ELF-1 (cell line): ENCODE measurements at regions not wholly inside any gene's neighbourhood (a gene's known extent, or its start where the extent isn't known, plus 50 kb on each side); places are given as distances from the start of the nearest gene placed in this dataset.
A peak's percentile ranks its signal among the peaks of the same experiment; 100 is the strongest.
"Not testable (repeated sequence)": the region's sequence is repeated elsewhere in the genome, so short reads cannot be mapped to it uniquely, and the experiment has no call there.

ENCODE experiments used
- DNase-seq: peaks from one replicate; pipeline ENCODE4 v3.0.0-alpha.2; 2016; ENCODE audit warnings: low read depth, low spot score

DNA sequence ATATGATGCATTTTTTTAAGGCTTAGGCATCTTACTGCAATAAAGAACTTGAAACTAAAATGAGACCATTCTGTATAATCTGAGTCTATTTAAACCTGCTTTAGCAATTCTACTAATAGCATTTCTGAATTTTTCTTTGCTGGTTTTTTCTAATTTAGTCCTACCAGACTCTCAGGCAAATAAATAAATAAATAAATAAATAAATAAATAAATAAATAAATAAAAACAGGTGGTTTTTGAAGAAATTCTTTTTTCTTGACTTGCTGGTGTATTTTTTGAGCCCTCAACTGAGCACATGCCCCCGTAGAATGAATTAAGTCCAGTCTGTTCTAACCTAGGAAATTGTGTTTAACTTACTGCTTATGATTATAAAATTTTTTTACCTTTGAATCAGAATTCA is 134.7 kb upstream of the FOXP2 start:
- DNase-seq: no peak

DNA sequence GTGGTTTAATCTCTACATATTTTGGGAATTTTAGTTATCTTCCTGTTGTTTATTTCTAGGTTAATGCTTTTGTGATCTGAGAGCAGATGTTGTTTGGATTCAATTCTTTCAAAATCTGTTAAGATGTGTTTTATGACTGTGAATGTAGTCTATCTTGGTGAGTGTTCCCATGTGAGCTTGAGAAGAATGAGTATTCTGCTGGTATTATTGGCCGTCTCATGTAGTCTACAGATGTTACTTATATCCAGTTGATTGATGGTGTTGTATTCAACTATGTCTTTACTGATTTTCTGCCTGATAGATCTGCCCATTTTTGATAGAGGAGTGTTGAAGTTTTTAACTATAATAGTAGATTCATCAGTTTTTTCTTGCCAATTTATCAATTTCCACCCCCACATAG is 141.4 kb upstream of the FOXP2 start:
- DNase-seq: no peak

DNA sequence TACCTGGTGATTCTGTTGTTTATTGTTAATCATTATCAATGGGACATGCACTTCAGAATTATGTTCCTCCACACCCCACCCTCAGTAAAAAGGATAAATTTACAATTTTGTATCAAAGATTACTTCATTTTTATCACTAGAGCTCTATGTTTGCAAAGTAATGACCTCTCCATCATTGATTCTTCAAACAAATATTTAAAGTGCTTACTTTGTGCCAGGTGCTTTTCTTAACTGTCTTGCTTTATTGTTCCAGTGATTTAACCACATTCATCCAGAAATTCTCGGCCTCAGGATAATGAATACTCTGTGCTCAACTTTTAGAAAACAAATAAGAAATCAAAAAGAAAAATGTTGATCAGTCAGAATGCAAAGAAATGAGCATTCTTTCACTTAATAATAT is 144.9 kb upstream of the FOXP2 start:
- DNase-seq: no peak

DNA sequence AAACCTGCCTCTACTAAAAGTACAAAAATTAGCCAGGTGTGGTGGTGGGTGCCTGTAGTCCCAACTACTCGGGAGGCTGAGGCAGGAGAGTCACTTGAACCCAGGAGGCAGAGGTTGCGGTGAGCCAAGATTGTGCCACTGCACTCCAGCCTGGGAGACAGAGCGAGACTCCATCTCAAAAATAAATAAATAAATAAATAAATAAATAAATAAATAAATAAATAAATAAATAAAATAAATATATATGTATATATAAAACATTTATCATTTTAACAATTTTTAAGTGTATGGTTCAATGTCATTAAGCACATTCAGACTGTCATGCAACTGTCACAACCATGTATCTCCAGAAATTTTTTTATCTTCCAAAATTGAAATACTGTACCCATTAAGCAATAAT is 147.1 kb upstream of the FOXP2 start:
- not testable (repeated sequence) for DNase-seq

DNA sequence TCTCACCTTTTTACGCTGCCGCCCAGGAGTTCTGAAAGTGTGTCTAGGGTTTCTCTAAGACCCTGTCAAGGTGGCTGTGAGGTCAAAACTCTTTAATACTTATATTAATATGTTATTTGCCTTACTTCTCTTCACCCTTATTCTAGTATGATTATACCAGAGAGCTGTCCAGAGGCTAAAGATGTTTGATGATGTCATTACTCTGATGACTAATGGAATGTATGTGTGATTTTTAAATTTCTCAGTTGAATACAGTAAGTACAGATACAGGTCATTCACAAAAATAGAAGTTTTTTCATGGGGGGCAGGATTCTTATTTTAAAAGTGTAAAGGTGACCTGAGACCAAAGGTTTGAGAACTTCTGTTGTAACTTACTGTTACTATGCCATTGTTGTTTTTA is 150.6 kb upstream of the FOXP2 start:
- no peak for DNase-seq

DNA sequence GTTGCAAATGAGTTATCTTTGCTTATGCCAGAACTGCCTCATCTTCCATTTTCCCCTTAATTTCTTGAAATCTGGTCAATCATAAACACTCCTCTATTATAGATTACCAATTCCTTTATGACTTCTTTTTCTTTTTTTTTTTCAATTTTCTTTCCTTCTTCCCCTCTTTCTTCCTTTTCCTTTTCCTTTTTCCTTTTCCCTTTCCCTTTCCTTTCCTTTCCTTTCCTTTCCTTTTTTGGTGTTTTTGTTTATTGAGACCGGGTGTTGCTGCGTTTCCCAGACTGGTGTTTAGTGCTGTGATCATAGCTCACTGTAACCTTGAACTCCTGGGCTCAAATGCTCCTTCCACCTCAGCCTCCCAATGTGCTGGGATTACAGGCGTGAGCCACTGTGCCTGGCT is 151.4 kb upstream of the FOXP2 start:
- DNase-seq: no peak

DNA sequence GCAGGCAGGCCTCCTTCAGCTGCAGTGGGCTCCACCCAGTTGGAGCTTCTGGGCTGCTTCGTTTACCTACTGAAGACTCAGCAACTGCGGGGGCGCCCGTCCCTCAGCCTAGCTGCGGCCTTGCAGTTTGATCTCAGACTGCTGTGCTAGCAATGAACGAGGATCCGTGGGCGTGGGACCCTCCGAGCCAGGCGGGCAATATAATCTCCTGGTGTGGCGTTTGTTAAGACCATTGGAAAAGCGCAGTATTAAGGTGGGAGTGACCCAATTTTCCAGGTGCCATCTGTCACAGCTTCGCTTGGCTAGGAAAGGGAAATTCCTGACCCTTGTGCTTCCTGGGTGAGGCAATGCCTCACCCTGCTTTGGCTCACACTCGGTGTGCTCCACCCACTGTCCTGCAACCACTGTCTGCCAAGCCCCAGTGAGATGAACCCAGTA is 159.2 kb upstream of the FOXP2 start:
- DNase-seq: no peak

DNA sequence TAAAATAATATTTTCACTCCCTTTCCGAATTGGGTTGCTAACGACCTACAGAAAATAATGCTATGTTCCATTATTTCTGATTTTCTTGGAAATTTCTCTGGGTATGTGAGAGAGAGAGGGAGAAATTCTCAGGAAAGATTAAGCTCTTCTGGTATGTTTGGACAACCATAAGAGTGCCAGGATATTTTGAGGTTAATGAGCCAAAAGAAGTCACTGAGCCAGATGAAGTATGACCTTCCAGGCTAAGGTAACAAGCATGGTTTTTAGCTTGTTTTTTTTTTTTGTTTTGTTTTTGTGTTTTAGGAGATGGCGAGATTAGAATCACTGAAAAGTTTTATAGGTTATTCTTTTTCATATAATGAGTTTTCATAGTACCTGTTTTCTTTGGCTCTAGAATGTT is 171.0 kb upstream of the FOXP2 start:
- no peak for DNase-seq

DNA sequence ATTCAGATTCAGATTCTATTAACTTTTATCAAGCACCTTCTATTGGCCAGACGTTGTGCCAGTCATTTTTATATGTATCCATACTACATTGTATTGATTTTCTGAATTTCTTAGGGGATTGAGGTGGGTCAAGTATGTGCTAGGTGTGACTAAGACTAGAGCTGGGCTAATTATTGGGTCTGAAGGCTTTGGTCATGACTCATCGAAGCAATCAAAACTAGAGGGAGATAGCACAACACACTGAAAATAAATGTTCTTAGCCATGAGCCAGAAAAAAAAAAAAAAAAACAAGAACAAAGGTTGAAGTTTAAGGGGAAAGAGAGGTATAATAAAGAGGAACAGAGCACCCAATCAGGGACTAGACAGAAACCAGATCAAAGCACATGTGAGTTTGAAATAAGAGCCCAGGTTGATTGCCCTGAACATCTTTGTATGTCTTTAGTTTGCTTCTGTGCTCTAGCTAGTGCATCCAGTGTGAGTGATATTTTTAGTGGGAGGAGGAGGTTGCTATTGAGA is 171.6 kb upstream of the FOXP2 start:
- no peak for DNase-seq

DNA sequence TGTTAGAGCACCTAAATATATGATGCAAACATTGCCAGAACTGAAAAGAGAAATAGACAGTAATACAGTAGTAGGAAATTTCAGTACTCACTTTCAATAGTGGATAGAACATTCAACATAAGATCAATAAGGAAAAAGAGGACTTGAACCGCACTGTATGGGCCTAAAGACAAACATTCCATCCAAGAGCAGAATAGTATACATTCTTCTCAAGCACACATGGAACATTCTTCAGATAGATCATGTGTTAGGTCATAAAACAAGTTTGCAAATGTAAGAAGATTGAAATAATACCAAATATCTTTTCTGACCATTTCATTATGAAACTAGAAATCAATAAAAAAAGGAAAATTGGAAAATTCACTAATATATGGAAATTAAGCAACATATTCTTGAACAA is 185.4 kb upstream of the FOXP2 start:
- no peak for DNase-seq

DNA sequence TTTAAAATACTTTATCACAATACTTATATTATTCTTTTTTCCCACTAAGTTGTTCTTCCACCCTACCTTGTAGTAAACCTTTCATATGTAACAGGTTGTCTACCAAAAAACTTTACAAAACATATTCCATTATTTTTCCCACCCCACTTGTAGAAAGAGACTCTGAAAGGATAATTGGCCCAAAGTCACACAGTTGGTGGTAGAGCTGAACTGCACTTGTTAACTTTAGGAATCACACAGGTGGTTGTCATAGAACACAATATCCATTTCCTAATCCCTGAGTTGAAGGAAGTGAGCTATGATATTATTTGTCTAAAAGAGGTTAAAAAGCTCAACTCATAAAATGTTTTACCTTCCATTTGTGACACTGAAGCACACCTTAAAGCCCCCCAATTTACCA is 188.8 kb upstream of the FOXP2 start:
- DNase-seq: no peak

DNA sequence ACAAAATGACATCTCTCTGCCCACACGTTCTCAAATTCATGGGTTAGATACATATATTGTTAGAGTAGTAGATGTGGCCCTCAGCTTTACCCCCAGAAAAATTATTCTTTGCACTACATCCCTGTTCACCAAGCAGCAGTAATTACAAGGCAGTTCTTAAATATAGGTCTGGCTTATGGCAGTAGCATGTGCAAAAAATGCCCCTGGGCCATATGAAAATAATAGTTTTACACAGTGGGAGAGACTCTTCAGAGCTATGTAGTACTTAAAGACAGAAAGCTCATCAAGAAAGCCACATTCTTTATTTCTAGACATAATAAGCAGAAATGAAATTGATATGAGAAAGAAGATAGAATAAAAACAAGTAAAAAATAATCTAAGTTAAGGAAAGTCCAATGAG is 196.3 kb upstream of the FOXP2 start:
- DNase-seq: no peak

DNA sequence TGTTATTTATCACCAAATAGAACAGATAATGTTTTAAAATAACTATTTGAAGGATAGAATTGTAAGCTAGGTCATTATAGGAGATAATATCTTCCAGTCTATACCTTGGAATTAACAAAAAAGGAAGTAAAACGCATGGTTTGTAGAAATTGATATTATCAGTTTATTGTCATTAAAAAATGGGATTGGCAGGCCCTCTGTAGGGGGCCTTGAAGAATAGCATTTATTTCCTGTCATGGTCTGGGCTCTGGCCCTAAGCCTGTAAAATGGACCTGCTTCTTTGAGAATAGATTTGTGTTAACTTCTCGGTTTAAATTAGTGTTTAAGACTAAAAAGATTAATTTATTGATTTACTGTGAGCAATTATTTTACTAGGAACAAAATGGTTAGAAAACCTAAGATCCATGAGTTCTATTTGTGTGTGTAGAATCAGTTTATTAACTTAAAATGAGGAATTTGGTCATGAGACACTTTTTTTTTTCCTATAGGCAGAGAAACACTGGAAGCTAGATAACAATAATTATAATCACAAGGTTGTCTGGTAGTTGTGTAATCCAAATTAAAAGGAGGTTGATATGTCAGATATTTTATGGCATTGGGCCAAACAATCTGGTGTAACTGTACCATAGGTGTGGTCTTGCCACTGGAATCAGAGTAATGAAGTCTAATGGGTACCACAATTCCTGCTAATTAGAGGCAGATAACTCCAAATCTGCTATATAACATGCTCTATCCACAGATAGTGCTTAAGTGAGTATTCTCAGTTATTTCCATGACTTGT is 197.4 kb upstream of the FOXP2 start:
- DNase-seq: no peak

DNA sequence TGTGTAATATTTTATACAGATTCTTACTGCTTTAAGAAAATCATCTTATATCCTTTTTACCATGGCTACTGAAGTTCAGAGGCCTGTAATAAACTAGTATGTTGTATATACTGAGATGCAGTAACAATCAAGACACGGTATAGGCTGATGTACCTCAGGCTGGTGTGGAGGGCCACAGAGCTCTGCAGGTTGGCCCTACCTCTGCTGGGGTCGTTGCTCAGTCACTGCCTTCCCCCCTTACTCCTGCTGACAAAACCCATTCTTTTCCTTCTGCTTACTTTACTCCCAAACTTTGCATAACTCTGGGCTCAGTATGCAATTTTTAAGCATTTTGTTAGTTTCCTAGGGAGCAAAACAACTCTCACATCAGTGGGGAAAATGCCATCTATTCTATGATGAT is 200.1 kb upstream of the FOXP2 start:
- no peak for DNase-seq

DNA sequence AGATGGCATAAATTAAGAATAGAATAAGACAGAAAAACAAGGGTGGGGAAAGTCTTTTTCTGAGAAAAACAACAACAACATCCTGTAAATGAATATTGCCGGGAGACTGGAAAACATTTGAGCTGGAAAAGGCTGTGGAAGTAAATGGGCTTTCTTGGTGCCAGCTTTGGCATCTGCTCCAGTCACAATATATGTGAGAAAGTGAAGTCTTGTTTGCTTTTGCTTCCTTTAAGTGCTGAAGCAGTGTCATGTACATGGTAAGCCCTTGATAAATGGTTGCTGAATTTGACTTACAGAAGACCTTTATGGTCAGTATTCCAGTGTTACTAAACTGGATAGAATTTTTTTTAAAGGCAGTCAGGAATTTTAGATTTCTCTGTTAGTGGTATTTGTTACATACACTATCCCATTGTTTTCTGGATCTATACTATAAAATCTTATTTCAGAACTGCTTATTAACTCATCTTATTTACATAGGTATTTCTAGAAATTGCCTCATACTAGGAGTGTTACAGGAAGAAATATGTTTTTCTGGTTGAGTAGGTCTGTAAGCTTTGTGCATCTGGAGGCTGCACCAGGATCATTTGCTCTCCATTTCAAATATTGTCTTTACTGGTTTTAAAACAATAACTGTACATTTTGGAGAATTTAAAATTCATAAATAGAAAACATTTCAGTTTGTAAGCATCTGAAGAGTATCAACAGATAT is 201.7 kb upstream of the FOXP2 start:
- no peak for DNase-seq

DNA sequence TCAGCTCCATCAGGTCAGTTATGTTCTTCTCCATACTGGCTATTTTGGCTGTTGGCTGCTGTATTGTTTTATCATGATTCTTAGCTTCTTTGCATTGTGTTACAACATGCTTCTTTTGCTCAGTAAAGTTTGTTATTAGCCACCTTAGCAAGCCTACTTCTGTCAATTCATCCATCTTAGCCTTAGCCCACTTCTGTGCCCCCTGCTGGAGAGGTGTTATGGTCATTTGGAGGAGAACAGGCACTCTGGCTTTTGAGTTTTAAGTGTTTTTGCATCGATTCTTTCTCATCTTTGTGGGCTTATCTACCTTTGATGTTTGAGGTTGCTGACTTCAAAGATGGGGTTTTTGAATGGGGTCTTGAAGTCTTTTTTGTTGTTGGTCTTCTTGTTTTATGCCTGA is 204.6 kb upstream of the FOXP2 start:
- no peak for DNase-seq

DNA sequence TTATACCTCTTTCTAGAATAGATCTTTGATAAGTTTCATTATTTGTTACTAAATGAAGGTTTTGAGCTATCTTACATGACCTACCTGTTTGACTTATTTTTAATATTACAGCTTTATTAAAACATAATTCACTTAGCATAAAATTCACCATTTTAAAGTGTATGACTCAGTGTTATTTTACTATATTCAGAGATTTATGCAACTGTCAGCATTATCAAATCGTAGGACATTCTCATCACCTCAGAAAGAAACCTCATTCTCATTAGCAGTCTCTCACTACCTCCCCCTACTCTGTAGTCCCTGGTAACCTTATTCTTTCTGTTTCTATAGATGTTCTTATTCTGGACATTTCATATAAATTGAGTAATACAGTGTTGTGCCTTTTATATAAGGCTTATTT is 207.9 kb upstream of the FOXP2 start:
- no peak for DNase-seq

DNA sequence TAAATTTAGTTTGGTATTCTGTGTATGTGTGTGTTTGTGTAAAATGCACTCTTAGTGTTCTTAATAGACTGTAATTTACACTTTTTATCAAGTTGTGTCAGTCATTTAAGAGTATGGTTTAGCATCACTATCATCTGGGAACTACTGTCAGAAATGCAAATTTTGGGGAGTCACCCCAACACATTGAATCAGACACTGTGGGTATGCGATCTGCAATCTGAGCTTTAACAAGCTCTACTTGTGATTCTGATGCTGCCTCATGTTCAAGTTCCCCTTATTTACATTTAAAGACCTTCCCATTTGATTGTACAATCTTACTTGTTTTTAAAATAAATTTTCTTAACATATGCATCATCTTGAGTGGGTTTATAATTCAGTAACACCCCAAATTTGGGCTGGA is 218.1 kb upstream of the FOXP2 start:
- no peak for DNase-seq

DNA sequence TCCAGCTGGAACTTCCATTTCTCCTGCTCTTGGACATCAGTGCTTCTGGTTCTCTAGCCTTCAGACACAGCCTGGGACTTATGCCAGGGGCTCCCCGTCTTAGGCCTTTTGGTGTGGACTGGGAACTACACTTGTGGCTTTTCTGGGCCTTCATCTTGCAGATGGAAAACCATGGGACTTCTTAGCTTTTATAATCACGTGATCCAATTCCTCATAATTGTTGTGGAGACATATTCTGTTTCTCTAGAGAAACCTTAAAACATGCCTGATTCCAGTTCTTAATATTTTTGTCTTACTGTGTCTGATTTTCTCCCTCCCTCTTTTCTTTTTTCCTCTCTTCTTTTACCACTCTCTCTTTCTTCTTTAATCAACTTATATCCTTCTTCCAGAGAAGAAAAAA is 224.2 kb upstream of the FOXP2 start:
- DNase-seq: no peak

DNA sequence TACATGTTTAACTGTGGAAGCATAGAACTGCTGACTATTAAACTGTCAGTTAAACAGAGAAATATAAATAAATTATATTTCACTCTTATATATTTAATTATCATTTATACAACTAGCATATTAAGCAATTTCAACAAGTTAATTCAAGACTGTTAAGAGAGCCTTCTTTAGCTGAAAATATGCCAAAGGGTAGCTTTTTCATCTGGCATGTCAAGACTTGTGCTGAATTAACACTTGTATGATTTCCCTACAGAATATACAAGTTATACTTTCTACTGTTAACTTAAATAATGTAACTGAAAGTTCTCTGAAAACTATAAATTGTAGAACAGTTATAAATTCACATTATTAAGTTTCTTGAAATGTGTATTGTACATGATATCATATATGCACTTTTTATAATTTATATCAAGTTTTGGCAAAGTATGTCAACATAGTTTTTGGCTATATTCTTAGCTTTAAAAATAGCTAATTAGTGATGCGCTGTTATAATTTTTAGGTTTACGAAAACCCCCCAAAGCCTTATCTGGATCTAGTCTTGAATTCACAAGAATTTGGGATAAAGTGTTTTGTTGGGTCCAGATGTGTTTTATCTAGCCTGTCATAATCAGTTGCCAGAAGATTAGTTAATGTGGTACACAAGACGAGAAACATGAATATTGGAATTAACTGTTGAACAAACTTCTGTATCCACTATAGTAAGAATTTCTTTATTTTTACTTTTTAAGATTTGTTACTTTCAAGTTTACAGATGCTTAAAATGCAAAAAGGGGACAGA is 231.1 kb upstream of the FOXP2 start:
- DNase-seq: no peak

DNA sequence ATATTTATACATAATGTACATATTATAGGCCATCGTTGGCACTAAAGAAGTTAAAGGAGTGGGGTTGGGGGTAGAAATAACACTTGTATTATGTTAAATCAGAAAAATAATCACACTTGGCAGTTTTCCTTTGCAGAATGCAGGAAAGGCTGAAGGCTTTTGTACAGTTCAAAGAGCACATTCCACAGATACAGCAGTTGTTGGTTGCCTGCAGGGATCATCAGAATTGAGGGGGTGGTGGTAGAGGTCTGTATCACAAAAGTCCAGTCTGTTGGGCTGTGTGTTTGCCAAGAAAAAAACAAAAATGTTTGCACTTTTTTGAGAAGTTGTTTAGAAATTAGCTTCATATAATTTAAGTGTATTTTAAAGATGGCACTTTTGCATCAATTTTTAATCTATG is 231.8 kb upstream of the FOXP2 start:
- peak; percentile 13 for DNase-seq

DNA sequence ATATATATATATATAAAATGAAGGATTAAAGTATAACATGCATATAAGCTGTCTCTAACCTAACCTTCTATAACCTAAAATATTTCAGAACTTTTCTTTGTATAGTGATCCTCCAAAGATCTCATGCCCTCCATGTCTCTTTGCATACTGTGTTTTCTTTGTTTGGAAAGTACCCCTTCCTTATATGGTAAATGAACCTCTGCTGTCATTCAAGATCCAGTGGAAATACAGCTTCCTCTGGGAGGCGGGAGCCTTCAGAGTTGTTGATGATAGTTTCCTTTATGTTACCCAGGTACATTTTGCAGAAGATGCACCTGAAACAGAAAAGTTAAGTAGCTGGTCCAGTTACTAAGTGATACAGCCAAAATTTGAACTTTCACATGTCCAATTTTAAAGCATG is 233.3 kb upstream of the FOXP2 start:
- DNase-seq: no peak
